H1 (cell line): ENCODE measurements at regions not wholly inside any gene's neighbourhood (a gene's known extent, or its start where the extent isn't known, plus 50 kb on each side); places are given as distances from the start of the nearest gene placed in this dataset.

ENCODE experiments used
- NRF1 ChIP-seq: IDR thresholded peaks from 2 replicates; pipeline ENCODE4 v1.6.1; 2011; ENCODE audit warnings: mild to moderate bottlenecking, low read depth, low read length, improper control_type of control experiment
- SRF ChIP-seq: IDR thresholded peaks from 2 replicates; pipeline ENCODE4 v1.6.1; 2011; ENCODE audit warnings: mild to moderate bottlenecking, low read depth, low read length, moderate library complexity

- TF ChIP-seq NRF1: no peak
- no peak for TF ChIP-seq SRF
Observed at GRCh38 chr1:5341471-5341870, 650.8 kb downstream of the NPHP4 start (continued).
